Stimulated activated CD8-positive, alpha-beta memory T cell treated with anti-CD3 and anti-CD28 coated beads, Interleukin-2, amount 100 ng/mL, for 48 hours (primary cell): ENCODE measurements at regions not wholly inside any gene's neighbourhood (a gene's known extent, or its start where the extent isn't known, plus 50 kb on each side); places are given as distances from the start of the nearest gene placed in this dataset.
"Not testable (repeated sequence)": the region's sequence is repeated elsewhere in the genome, so short reads cannot be mapped to it uniquely, and the experiment has no call there.

Source experiments
- DNase-seq, 2 donors: peaks; one replicate each; pipeline ENCODE4 v3.0.0-alpha.2; 2020; ENCODE audit warnings: low read depth in 2 of 2

DNA sequence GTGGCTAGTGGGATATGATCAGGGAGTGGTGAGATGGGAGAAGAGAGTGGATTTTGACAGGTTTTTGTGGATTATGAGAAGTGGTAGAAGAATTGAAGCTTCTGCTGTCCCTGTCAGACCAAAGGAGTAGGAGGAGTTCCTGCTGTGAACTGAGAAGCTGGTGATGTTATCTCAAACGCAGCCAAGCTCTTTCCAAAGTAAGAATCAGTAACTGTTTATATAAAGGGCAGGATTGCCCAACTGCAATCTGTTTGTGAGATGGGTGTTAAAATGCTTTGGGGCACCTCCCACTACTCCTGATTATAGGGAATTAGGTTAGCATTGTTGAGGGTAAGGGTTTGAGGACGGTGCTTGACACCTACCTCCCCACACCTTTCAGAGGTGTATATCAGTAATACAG, 60.5 kb upstream of the USP25 start:
- DNase-seq: no peak

DNA sequence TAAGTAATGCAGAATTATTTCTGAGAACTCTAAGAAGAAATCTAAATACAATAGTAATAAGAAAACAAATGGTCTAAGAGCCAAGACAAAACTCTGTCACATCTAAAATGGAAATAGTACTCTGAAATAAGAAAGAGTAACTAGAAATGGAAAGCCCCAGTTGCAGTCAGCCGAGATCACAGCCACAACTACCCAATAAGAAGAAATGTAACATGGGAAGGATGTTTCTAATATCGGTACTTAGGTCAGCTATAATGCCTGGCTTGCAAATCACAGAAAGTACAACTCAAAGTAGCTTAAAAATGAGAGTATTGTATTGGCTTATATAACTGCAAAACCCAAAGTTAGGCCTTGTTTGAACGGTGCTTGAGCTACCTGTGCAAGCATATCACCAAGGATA, 58.6 kb upstream of the USP25 start:
- DNase-seq: no peak

DNA sequence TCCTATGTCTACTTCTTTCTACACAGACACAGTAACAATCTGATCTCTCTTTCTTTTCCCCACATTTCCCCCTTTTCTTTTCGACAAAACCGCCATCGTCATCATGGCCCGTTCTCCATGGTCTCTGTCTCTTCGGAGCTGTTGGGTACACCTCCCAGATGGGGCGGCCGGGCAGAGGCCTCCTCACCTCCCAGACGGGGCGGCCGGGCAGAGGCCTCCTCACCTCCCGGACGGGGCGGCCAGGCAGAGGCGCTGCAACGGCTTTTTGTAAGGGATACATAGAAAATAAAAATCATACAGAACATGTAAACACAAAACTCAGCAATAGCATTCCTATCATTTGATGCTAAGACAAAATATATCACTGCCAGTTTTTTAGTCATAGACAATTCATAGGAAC, 57.2 kb upstream of the USP25 start:
- not testable (repeated sequence) for DNase-seq

DNA sequence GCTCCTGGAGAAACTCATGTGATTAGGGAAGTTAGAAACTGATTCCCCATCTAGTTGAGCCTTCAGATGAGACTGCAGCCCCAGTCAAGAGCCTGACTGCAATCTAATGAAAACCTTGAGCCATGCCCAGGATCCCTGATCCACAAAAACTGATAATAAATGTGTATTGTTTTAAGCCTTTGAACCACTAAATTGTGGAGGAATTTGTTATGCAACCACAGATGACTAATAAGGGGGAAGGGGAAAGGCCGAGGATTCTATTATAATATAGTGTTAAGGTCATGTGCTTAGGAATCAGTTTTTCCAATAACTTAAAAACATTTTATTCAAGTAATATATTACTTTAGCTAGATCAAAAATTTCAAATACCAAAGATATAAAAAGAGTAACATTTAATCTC, 52.8 kb upstream of the USP25 start:
- DNase-seq: no peak

DNA sequence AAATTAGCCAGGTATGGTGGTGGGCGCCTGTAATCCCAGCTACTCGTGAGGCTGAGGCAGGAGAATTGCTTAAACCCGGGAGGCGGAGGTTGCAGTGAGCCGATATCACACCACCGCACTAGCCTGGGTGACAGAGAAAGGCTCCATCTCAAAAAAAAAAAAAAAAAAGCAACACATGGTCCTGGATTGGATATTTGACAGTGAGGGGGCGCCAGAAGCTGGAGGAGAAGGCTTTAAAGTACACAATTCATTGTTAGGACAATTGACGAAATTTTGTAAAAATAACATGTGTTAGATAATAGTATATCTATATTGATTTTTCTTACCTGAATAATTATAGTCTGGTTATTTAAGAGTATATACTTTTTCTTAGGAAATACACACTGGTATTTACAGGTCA, 50.2 kb upstream of the USP25 start:
- DNase-seq: no peak
